ENCODE measurements at regions not wholly inside any gene's neighbourhood (a gene's known extent, or its start where the extent isn't known, plus 50 kb on each side); places are given as distances from the start of the nearest gene placed in this dataset.

DNA sequence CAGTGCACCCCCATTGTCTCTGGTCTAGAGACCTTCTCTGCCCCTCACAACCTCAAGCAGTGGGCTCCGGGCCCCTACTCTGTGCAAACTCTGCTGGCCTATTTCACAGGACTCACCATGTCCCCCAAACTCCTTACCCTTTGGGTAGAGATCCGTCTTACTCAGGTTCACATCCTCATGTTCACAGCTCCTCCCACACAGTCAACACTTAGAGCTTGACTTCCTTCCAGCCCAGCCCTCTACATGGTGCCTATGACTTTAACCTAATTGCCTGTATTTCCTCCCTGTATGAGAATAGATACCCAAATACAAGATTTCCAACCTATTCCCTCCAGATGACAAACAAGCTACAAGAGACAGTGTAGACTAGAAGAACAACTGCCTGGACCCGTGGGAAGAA, 528.6 kb upstream of the JARID2 start:
- peaks cover 12% of the 10 kb centered on the region for H3K4me1 ChIP-seq (ENCODE audit: control insufficient read depth, low read length)
- H3K4me2 ChIP-seq (ENCODE audit: low read length), result no peak overlapping the region
- no peaks in the 10 kb centered on the region for H3K9me2 ChIP-seq (replicated peaks; ENCODE audit: control insufficient read depth, low read length)
- H3K79me2 ChIP-seq (ENCODE audit: control insufficient read depth, low read length), result no peaks in the 10 kb centered on the region
- no peak overlapping the region for H3K4me3 ChIP-seq (ENCODE audit: low read length)
- H3K27ac ChIP-seq (ENCODE audit: low read depth, low read length), result no peak overlapping the region
- H3K27me3 ChIP-seq (ENCODE audit: control insufficient read depth, low read length), result no peaks in the 10 kb centered on the region
- no peaks in the 10 kb centered on the region for H3F3A ChIP-seq (ENCODE audit: control insufficient read depth, insufficient read depth)
- no peak for TF ChIP-seq EZH2phosphoT487 (IDR thresholded peaks at IDR 0.05; ENCODE audit: borderline replicate concordance, low read length)
- TF ChIP-seq, protein P1, sequence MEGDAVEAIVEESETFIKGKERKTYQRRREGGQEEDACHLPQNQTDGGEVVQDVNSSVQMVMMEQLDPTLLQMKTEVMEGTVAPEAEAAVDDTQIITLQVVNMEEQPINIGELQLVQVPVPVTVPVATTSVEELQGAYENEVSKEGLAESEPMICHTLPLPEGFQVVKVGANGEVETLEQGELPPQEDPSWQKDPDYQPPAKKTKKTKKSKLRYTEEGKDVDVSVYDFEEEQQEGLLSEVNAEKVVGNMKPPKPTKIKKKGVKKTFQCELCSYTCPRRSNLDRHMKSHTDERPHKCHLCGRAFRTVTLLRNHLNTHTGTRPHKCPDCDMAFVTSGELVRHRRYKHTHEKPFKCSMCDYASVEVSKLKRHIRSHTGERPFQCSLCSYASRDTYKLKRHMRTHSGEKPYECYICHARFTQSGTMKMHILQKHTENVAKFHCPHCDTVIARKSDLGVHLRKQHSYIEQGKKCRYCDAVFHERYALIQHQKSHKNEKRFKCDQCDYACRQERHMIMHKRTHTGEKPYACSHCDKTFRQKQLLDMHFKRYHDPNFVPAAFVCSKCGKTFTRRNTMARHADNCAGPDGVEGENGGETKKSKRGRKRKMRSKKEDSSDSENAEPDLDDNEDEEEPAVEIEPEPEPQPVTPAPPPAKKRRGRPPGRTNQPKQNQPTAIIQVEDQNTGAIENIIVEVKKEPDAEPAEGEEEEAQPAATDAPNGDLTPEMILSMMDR (IDR thresholded peaks at IDR 0.05; ENCODE audit: low read depth, low read length, poor library complexity, severe bottlenecking), result no peak
- H3K9me3 ChIP-seq (ENCODE audit: control insufficient read depth, insufficient read depth, low read length), result no peaks in the 10 kb centered on the region
- H4K20me1 ChIP-seq (ENCODE audit: control insufficient read depth, insufficient read depth, low read depth, low read length), result no peaks in the 10 kb centered on the region
- no peaks in the 10 kb centered on the region for H3K36me3 ChIP-seq (ENCODE audit: control insufficient read depth, low read length)

DNA sequence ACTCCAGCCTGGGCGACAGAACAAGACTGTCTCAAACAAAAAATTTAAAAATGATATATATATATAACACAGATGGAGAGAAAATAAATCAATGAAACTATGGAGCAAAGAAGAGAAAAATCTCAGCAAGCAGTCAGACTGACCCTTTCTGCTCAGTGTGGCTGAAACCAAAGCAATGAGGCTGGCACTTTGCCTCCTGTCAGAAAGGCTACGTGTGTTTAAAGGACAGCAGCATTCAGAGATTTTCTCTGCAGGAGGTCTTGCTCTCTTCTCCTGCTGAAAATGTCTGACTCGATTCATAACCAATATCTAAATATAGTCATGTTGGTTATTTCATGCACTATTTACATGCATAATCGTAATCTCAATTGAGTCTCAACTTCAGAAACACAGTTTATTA, 527.0 kb upstream of the JARID2 start:
- Histone ChIP-seq H3K9me3 (ENCODE audit: control insufficient read depth, insufficient read depth, low read length) (no peaks in the 10 kb centered on the region), H3K27ac (ENCODE audit: low read depth, low read length) (no peak overlapping the region), H3F3A (ENCODE audit: control insufficient read depth, insufficient read depth) (no peaks in the 10 kb centered on the region), H3K4me2 (ENCODE audit: low read length) (no peak overlapping the region), H3K79me2 (ENCODE audit: control insufficient read depth, low read length) (no peaks in the 10 kb centered on the region), H3K27me3 (ENCODE audit: control insufficient read depth, low read length) (no peaks in the 10 kb centered on the region), H3K4me1 (ENCODE audit: control insufficient read depth, low read length) (peaks cover 24% of the 10 kb centered on the region), H4K20me1 (ENCODE audit: control insufficient read depth, insufficient read depth, low read depth, low read length) (no peaks in the 10 kb centered on the region), H3K9me2 (replicated peaks; ENCODE audit: control insufficient read depth, low read length) (no peaks in the 10 kb centered on the region), H3K36me3 (ENCODE audit: control insufficient read depth, low read length) (no peaks in the 10 kb centered on the region), H3K4me3 (ENCODE audit: low read length) (no peak overlapping the region)
- TF ChIP-seq, protein P1 (IDR thresholded peaks at IDR 0.05; ENCODE audit: low read depth, low read length, poor library complexity, severe bottlenecking), result no peak
- no peak for TF ChIP-seq EZH2phosphoT487 (IDR thresholded peaks at IDR 0.05; ENCODE audit: borderline replicate concordance, low read length)

DNA sequence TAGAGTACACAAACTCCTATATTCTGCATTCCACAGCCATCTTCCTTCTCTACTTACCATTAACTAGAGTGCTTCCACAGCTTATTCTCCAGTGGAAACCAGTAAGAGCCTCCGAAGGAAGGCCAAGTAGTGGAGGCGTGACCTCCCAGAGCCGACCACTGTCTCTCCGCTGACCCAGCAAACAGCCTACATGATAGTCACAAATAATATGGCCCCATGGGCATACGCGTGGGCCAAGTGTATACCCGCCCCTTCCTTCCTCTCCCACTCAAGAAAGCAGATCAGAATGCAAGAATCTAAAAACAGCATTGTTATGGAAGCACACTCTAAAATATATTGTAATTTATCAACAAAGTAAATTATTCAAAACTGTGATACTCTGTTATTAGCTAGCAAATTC, 526.6 kb upstream of the JARID2 start:
- H3K4me1 ChIP-seq (ENCODE audit: control insufficient read depth, low read length), result peaks cover 24% of the 10 kb centered on the region
- H3K9me3 ChIP-seq (ENCODE audit: control insufficient read depth, insufficient read depth, low read length), result no peaks in the 10 kb centered on the region
- no peak overlapping the region for H3K4me3 ChIP-seq (ENCODE audit: low read length)
- TF ChIP-seq EZH2phosphoT487 (IDR thresholded peaks at IDR 0.05; ENCODE audit: borderline replicate concordance, low read length), result no peak
- TF ChIP-seq, protein P1 (IDR thresholded peaks at IDR 0.05; ENCODE audit: low read depth, low read length, poor library complexity, severe bottlenecking), result no peak
- H3K36me3 ChIP-seq (ENCODE audit: control insufficient read depth, low read length), result no peaks in the 10 kb centered on the region
- H4K20me1 ChIP-seq (ENCODE audit: control insufficient read depth, insufficient read depth, low read depth, low read length), result no peaks in the 10 kb centered on the region
- H3F3A ChIP-seq (ENCODE audit: control insufficient read depth, insufficient read depth), result no peaks in the 10 kb centered on the region
- no peaks in the 10 kb centered on the region for H3K79me2 ChIP-seq (ENCODE audit: control insufficient read depth, low read length)
- no peaks in the 10 kb centered on the region for H3K9me2 ChIP-seq (replicated peaks; ENCODE audit: control insufficient read depth, low read length)
- no peaks in the 10 kb centered on the region for H3K27me3 ChIP-seq (ENCODE audit: control insufficient read depth, low read length)
- no peak overlapping the region for H3K27ac ChIP-seq (ENCODE audit: low read depth, low read length)
- H3K4me2 ChIP-seq (ENCODE audit: low read length), result no peak overlapping the region
